ENCODE measurements at regions not wholly inside any gene's neighbourhood (a gene's known extent, or its start where the extent isn't known, plus 50 kb on each side); places are given as distances from the start of the nearest gene placed in this dataset.

- H3K27ac ChIP-seq = no peak overlapping the region
- H3K9me3 ChIP-seq = no peaks in the 10 kb centered on the region
- no peaks in the 10 kb centered on the region for H3K4me1 ChIP-seq
- intact Hi-C loops (cut with DNase I; ENCODE audit: low total_unique reads) = no loop called here
- no peak overlapping the region for H3K4me3 ChIP-seq
- no peak for DNase-seq
- no peaks in the 10 kb centered on the region for H3K27me3 ChIP-seq
- H3K36me3 ChIP-seq = no peaks in the 10 kb centered on the region
- TF ChIP-seq CTCF (IDR thresholded peaks at IDR 0.05) (no peak), POLR2A (IDR thresholded peaks at IDR 0.05) (no peak)
Observed at GRCh38 chr7:18430810-18431209, 64.7 kb upstream of the HDAC9 start.

- DNase-seq = no peak
- Histone ChIP-seq H3K9me3 (no peaks in the 10 kb centered on the region), H3K4me1 (no peaks in the 10 kb centered on the region), H3K36me3 (no peaks in the 10 kb centered on the region), H3K27ac (no peak overlapping the region), H3K4me3 (no peak overlapping the region), H3K27me3 (no peaks in the 10 kb centered on the region)
- TF ChIP-seq CTCF (IDR thresholded peaks at IDR 0.05) = no peak
- no peak for TF ChIP-seq POLR2A (IDR thresholded peaks at IDR 0.05)
- intact Hi-C loops (cut with DNase I; ENCODE audit: low total_unique reads) = no loop called here
Observed at GRCh38 chr7:18434171-18434570, 61.4 kb upstream of the HDAC9 start.

GRCh38 chr7:18437101-18437500 lies 58.4 kb upstream of the HDAC9 start:
- no peaks in the 10 kb centered on the region for H3K9me3 ChIP-seq
- no peaks in the 10 kb centered on the region for H3K27me3 ChIP-seq
- DNase-seq = no peak
- TF ChIP-seq POLR2A (IDR thresholded peaks at IDR 0.05) = no peak
- no peak for TF ChIP-seq CTCF (IDR thresholded peaks at IDR 0.05)
- intact Hi-C loops (cut with DNase I; ENCODE audit: low total_unique reads) = no loop called here
- H3K4me1 ChIP-seq = no peaks in the 10 kb centered on the region
- H3K36me3 ChIP-seq = no peaks in the 10 kb centered on the region
- no peak overlapping the region for H3K27ac ChIP-seq
- no peak overlapping the region for H3K4me3 ChIP-seq

- Histone ChIP-seq H3K4me1 (no peaks in the 10 kb centered on the region), H3K4me3 (no peak overlapping the region), H3K27ac (no peak overlapping the region), H3K27me3 (no peaks in the 10 kb centered on the region), H3K9me3 (no peaks in the 10 kb centered on the region), H3K36me3 (no peaks in the 10 kb centered on the region)
- DNase-seq = no peak
- intact Hi-C loops (cut with DNase I; ENCODE audit: low total_unique reads) = no loop called here
- TF ChIP-seq CTCF (IDR thresholded peaks at IDR 0.05) (no peak), POLR2A (IDR thresholded peaks at IDR 0.05) (no peak)
Observed at GRCh38 chr7:18440934-18441333, 54.6 kb upstream of the HDAC9 start.

- TF ChIP-seq POLR2A (IDR thresholded peaks at IDR 0.05) = no peak
- no peak for TF ChIP-seq CTCF (IDR thresholded peaks at IDR 0.05)
- H3K36me3 ChIP-seq = no peaks in the 10 kb centered on the region
- H3K27ac ChIP-seq = no peak overlapping the region
- no peaks in the 10 kb centered on the region for H3K27me3 ChIP-seq
- H3K4me1 ChIP-seq = no peaks in the 10 kb centered on the region
- DNase-seq = no peak
- intact Hi-C loops (cut with DNase I; ENCODE audit: low total_unique reads) = no loop called here
- no peak overlapping the region for H3K4me3 ChIP-seq
- H3K9me3 ChIP-seq = no peaks in the 10 kb centered on the region
Observed at GRCh38 chr7:18444826-18445225, 50.7 kb upstream of the HDAC9 start.
